Cardiac septum (tissue), 1 donor: ENCODE measurements at regions not wholly inside any gene's neighbourhood (a gene's known extent, or its start where the extent isn't known, plus 50 kb on each side); places are given as distances from the start of the nearest gene placed in this dataset.

Experiments
- DNase-seq: peaks from one replicate; pipeline ENCODE4 v3.0.0-alpha.2; 2020; ENCODE audit warnings: low spot score
- intact Hi-C: fragments of 100-400 bp; cut with DNase I; formaldehyde crosslinking; loops from one replicate; pipeline ENCODE4 v1.14.0; 2022
- donor health status: DM: no; HTN: no; CAD: no.

DNA sequence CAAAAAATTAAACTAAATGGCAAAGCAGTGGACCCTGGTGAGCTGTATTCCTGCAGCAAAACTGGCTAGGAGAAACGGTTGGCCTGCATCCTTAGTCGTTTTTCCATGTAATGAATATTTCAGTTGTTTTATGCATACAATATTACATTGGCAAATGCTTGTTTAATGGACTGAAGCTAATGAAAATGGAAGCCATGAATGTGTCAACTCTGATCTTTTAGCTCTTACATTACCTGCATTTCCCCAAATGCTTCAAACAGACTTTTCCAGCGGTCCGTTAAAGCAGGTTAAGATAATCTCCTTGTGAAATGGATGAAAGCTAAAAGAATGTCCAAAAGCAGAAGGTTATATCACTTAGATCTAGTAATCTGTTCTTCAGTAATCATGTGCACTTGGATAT is 686.3 kb upstream of the SETBP1 start:
- intact Hi-C loops = no loop called here
- no peak for DNase-seq

DNA sequence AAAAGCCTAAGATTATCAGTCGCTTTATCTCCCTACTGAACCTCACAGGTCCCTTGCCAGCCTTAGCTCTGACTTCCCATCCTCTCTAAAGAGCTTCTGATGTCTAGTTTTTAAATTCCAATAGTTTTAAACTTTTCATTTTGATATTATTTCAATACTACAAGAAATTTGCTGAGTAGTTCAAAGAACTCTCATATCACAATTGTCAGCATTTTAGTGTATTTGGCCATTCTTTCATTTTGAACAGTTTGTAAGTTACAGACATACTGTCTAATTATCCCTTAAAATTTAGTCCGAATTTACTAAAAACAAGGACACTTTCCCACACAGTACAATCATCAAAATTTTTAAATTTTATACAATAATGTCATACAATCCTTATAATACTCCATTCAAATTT is 666.8 kb upstream of the SETBP1 start:
- DNase-seq = no peak
- intact Hi-C loops = no loop called here

DNA sequence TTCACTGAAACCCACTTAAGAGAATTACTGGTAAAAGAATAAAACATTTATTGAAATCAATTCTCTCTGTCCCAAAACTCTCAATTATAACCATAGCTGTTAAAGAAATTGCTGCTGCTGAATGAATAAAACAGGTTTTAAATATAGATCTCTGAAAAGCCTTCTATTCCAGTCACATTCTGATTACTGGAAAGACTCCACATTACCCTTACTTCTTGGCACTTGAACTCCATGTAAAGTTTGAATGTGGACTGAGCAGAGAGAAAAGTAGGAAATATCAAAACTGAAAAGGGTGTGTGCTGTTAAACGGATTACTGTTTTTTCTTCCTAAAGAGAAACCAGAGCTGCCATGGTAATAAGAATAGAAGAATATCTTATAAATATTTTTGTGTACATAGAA is 655.3 kb upstream of the SETBP1 start:
- intact Hi-C loops = no loop called here
- no peak for DNase-seq

DNA sequence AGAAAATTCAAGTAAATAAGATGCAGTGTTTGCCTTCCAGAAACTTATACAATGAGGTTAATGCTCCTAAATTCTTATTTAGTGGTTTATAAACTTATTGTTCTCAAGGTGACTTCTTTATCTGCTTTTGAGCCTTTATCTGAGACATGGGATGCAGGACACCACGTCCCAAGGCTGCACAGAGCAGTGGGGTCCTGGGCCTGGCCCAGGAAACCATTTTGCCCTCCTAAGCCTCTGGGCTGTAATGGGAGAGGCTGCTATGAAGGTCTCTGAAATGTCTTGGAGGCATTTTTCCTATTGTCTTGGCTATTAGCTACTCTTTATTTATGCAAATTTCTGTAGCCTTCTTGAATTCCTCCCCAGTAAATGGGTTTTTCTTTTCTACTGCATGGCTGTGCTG is 652.6 kb upstream of the SETBP1 start:
- no peak for DNase-seq
- intact Hi-C loops = no loop called here

DNA sequence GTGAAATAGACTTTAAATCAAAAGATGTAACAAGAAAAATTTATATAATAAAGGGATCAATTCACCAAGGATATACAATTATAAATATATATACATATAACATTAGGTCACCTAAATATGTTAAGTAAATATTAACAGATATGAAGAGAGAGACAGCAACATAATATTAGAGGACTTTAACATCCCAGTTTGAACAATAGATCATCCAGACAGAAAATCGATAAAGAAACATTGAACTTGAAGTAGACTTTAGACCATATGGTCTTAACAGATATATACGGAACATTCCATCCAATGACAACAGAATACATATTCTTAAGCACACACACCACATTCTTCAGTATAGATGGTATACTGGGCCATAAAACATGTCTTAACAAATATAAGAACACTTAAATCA is 649.6 kb upstream of the SETBP1 start:
- DNase-seq = no peak
- intact Hi-C loops = no loop called here

GRCh38 chr18:44033144-44033701 is 647.5 kb upstream of the SETBP1 start:
- no peak for DNase-seq
- intact Hi-C loops = no loop called here

GRCh38 chr18:44035554-44035953 is 645.1 kb upstream of the SETBP1 start:
- intact Hi-C loops = no loop called here
- no peak for DNase-seq

DNA sequence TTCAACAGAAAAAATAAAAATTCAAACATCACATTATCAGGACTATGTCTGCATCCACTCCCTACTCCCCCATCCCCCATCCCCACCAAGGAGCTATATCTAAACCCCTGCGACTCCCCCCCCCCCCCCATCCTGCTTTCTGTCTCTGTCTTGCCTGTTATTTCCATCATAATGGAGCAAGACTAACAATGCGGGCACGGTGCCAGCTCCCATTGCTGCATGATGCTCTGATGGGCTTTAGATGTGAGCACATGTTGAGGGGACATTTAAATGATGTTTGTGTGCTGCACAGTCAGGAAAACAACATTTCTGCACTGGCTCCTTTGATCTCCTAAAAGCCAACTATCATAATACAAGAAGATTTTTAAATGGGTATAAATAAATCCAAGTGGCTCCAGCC is 644.2 kb upstream of the SETBP1 start:
- intact Hi-C loops = no loop called here

GRCh38 chr18:44039216-44039615 is 641.5 kb upstream of the SETBP1 start:
- DNase-seq = no peak
- intact Hi-C loops = no loop called here

More for the DNA sequence above, 644.2 kb upstream of the SETBP1 start:
- no peak for DNase-seq

GRCh38 chr18:44039826-44040225 is 640.9 kb upstream of the SETBP1 start:
- intact Hi-C loops = no loop called here

GRCh38 chr18:44041553-44041952 is 639.1 kb upstream of the SETBP1 start:
- intact Hi-C loops = no loop called here
- no peak for DNase-seq

More at GRCh38 chr18:44039826-44040225, 640.9 kb upstream of the SETBP1 start:
- DNase-seq = no peak

DNA sequence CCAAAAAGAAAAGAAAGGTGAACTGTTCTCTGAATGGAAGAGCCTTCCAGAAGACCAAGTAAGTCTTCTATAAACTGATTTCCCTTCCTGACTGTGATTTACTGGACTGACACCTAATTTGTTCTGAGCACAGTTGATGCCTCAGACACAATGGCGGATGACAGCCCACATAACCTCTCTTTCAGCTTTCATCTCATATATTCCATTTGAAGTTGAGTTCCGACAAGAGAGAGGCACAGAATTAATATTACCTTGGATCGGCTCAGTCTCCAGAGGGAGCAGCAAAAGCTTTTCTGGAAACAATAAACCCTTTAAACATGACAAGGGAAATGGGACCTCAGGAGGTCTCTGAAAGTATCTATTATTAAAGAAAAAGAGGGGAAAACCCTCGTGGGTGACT is 638.7 kb upstream of the SETBP1 start:
- intact Hi-C loops = no loop called here
- DNase-seq = no peak

- intact Hi-C loops = no loop called here
Observed at GRCh38 chr18:44046376-44046975, 634.2 kb upstream of the SETBP1 start.

DNA sequence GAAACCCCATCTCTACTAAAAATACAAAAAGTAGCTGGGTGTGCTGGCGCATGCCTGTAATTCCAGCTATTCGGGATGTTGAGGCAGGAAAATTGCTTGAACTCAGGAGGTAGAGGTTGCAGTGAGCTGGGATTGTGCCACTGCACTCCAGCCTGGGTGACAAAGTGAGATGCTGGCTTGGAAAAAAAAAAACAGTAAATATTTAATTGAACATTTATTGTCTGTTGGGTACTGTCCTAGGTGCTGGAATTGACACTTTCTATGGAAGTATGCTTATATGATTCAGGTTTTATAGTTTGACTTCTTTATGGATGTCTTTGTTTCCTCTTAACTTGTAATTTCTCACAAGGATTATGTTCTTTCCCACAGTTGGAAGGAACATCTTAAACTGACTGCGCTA is 633.1 kb upstream of the SETBP1 start:
- intact Hi-C loops = no loop called here
- no peak for DNase-seq

More at GRCh38 chr18:44046376-44046975, 634.2 kb upstream of the SETBP1 start:
- no peak for DNase-seq

- intact Hi-C loops = no loop called here
- no peak for DNase-seq
Observed at GRCh38 chr18:44048435-44048834, 632.3 kb upstream of the SETBP1 start.

- DNase-seq = no peak
- intact Hi-C loops = no loop called here
Observed at GRCh38 chr18:44048846-44049245, 631.8 kb upstream of the SETBP1 start.

- no peak for DNase-seq
- intact Hi-C loops = no loop called here
Observed at GRCh38 chr18:44051026-44051425, 629.7 kb upstream of the SETBP1 start.

GRCh38 chr18:44054514-44054913 is 626.2 kb upstream of the SETBP1 start:
- intact Hi-C loops = no loop called here
- no peak for DNase-seq

DNA sequence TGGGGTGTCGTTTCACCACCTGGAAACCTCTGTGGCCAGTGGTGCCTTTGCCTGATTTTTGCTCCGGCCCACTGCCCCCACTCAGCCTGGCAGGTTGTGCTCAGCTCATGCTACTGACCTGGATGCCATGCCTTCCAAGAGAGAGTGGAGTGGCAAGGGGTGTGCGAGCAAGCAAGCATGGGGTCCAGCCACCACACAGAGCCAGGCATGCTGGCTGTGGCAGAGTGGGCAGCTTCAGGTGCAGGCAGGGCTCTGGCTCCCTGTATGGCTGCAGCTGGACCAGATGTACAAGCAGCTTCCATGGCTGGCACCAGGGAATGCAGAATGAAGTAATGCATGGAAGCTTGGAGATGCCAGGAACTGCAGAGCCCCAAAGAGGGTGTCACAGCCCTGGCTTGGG is 620.5 kb upstream of the SETBP1 start:
- intact Hi-C loops = no loop called here
- DNase-seq = no peak

- no peak for DNase-seq
- intact Hi-C loops = no loop called here
Observed at GRCh38 chr18:44061438-44061837, 619.2 kb upstream of the SETBP1 start.

- intact Hi-C loops = no loop called here
- DNase-seq = no peak
Observed at GRCh38 chr18:44062345-44062744, 618.3 kb upstream of the SETBP1 start.

DNA sequence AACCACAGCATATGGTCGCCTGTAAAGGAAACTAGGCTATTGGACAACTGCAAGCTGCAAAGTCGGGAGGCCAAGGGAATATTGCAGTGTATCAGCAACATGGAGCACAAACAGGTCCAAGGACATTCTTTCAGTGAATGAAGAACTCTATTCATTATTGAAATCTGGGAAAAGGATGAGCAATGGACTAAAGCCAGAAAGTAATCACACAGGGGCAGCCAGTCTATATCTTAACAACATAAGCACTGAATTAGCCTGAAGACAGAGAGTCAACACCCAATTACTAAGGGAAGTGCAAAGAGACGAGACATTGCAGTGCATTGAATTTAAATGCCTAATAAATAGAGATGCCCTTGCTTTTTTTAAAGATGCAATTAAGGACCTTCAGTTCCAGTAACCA is 615.5 kb upstream of the SETBP1 start:
- no peak for DNase-seq
- intact Hi-C loops = no loop called here
